SK-N-SH treated with all-trans-retinoic acid at 6 μM for 48 hours (cell line): ENCODE measurements at regions not wholly inside any gene's neighbourhood (a gene's known extent, or its start where the extent isn't known, plus 50 kb on each side); places are given as distances from the start of the nearest gene placed in this dataset.

ENCODE experiments used
- ARNTL ChIP-seq: fragments of 450-650 bp; formaldehyde crosslinking; IDR thresholded peaks from 2 replicates; pipeline ENCODE4 v1.5.0; 2020; ENCODE audit warnings: low read depth, mild to moderate bottlenecking, moderate library complexity, borderline replicate concordance
- BACH2 ChIP-seq: fragments of 250-450 bp; sonication (Bioruptor Pico); IDR thresholded peaks from 2 replicates; pipeline ENCODE4 v1.9.0; 2021; ENCODE audit warnings: mild to moderate bottlenecking, borderline replicate concordance
- RARB ChIP-seq: fragments of 250-450 bp; sonication (Bioruptor Pico); IDR thresholded peaks from 2 replicates; pipeline ENCODE4 v1.8.0; 2021; ENCODE audit warnings: mild to moderate bottlenecking, moderate library complexity
- SNAI2 ChIP-seq: fragments of 250-450 bp; sonication (Bioruptor Pico); IDR thresholded peaks from 2 replicates; pipeline ENCODE4 v1.5.0; 2020; ENCODE audit warnings: mild to moderate bottlenecking, moderate library complexity
- TCF4 ChIP-seq: fragments of 250-450 bp; sonication (Bioruptor Pico); IDR thresholded peaks from 2 replicates; pipeline ENCODE4 v1.8.0; 2021; ENCODE audit warnings: mild to moderate bottlenecking, moderate library complexity, borderline replicate concordance
- TOX ChIP-seq: fragments of 250-450 bp; sonication (Bioruptor Pico); IDR thresholded peaks from 2 replicates; pipeline ENCODE4 v1.8.0; 2021; ENCODE audit warnings: mild to moderate bottlenecking, moderate library complexity, borderline replicate concordance
- ZNF70 ChIP-seq: fragments of 450-650 bp; formaldehyde crosslinking; IDR thresholded peaks from 2 replicates; pipeline ENCODE4 v1.5.0; 2020; ENCODE audit warnings: mild to moderate bottlenecking, moderate library complexity
- TF ChIP-seq, protein P1 (sequence below): fragments of 250-450 bp; sonication (Bioruptor Pico); IDR thresholded peaks from 2 replicates; pipeline ENCODE4 v1.8.0; 2020; ENCODE audit warnings: mild to moderate bottlenecking, moderate library complexity, borderline replicate concordance

DNA sequence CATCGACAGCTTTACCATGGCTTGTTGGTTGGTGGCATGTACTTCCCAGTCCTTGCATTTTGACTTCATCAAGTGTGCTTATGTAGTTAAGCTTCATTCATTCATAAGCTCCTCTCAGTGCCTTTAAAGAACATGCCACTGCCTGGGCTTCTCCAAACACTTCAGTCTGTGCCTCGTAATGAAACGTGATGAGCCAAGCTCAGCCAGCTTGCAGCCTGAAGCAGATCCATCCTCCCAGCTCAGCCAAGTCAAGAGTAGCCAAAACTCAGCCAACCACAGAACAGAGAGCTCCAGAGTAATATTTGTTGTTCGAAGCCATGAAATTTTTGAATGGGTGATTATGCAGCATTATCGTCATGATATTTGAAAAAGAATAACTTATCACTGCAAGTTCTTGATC is 989.7 kb downstream of the EFNB2 start:
- no peak for TF ChIP-seq SNAI2 (CRISPR knock-in tag)
- TF ChIP-seq TCF4 (CRISPR knock-in tag) = no peak
- TF ChIP-seq, protein P1, sequence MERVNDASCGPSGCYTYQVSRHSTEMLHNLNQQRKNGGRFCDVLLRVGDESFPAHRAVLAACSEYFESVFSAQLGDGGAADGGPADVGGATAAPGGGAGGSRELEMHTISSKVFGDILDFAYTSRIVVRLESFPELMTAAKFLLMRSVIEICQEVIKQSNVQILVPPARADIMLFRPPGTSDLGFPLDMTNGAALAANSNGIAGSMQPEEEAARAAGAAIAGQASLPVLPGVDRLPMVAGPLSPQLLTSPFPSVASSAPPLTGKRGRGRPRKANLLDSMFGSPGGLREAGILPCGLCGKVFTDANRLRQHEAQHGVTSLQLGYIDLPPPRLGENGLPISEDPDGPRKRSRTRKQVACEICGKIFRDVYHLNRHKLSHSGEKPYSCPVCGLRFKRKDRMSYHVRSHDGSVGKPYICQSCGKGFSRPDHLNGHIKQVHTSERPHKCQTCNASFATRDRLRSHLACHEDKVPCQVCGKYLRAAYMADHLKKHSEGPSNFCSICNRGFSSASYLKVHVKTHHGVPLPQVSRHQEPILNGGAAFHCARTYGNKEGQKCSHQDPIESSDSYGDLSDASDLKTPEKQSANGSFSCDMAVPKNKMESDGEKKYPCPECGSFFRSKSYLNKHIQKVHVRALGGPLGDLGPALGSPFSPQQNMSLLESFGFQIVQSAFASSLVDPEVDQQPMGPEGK = no peak
- no peak for TF ChIP-seq BACH2
- no peak for TF ChIP-seq TOX
- no peak for TF ChIP-seq RARB (CRISPR knock-in tag)
- TF ChIP-seq ZNF70 (CRISPR knock-in tag) = no peak
- no peak for TF ChIP-seq ARNTL
